IMR-90 (cell line): ENCODE measurements at regions not wholly inside any gene's neighbourhood (a gene's known extent, or its start where the extent isn't known, plus 50 kb on each side); places are given as distances from the start of the nearest gene placed in this dataset.

Experiments used
- ATAC-seq: fragments of 200-7000 bp; cut with Tn5 transposase; 2 replicates; pipeline ENCODE4 v1.9.1; 2020; ENCODE audit warnings: low read depth, mild to moderate bottlenecking, moderate library complexity
- BruUV-seq: library from RNA; stranded (reverse); fragments of 400-500 nt; replicated peaks from 2 replicates; lab custom pipeline; 2021; lab: Mats Ljungman, UMichigan
- CTCF ChIA-PET: fragments of 300-600 bp; formaldehyde crosslinking; extraction: SDS; loops from one replicate; lab custom pipeline; 2021; ENCODE audit warnings: antibody characterized with exemption; lab: Yijun Ruan, JAX
- POLR2A ChIA-PET: fragments of 300-600 bp; sonication (Branson Sonifier 250); formaldehyde crosslinking; loops from one replicate; lab custom pipeline; 2022; ENCODE audit warnings: antibody characterized with exemption; ENCODE audit not compliant: unreplicated experiment; lab: Charles Lee
- DNase-seq: peaks from one replicate; pipeline ENCODE4 v3.0.0; 2013
- H2AFZ ChIP-seq: replicated peaks from 2 replicates; pipeline ENCODE3; 2013; ENCODE audit warnings: low read length, mild to moderate bottlenecking; ENCODE audit not compliant: poor library complexity
- H2AK5ac ChIP-seq: 2 replicates; pipeline ENCODE4 v1.6.1; 2013; ENCODE audit warnings: low read depth, low read length, inconsistent platforms
- H2AK9ac ChIP-seq: replicated peaks from 2 replicates; pipeline ENCODE3; 2013; ENCODE audit warnings: mild to moderate bottlenecking, low read depth, low read length, moderate library complexity; ENCODE audit not compliant: poor library complexity
- H2BK120ac ChIP-seq: 2 replicates; pipeline ENCODE4 v1.6.1; 2013; ENCODE audit warnings: low read depth, low read length, inconsistent platforms
- H2BK15ac ChIP-seq: 3 replicates; pipeline ENCODE4 v1.6.1; 2013; ENCODE audit warnings: low read depth, low read length, inconsistent platforms
- H2BK20ac ChIP-seq: 2 replicates; pipeline ENCODE4 v1.6.1; 2013; ENCODE audit warnings: low read depth, mild to moderate bottlenecking, inconsistent platforms, low read length, moderate library complexity
- H2BK5ac ChIP-seq: 2 replicates; pipeline ENCODE4 v1.6.1; 2013; ENCODE audit warnings: mild to moderate bottlenecking, low read depth, low read length, inconsistent platforms; ENCODE audit not compliant: poor library complexity, severe bottlenecking
- H3K14ac ChIP-seq: replicated peaks from 2 replicates; pipeline ENCODE4 v1.6.1; 2013; ENCODE audit warnings: low read depth, low read length, inconsistent platforms
- H3K18ac ChIP-seq: 2 replicates; pipeline ENCODE4 v1.6.1; 2013; ENCODE audit warnings: low read depth, low read length, control low read depth
- H3K23ac ChIP-seq: 2 replicates; pipeline ENCODE4 v1.6.1; 2013; ENCODE audit warnings: low read depth, low read length, inconsistent platforms
- H3K27ac ChIP-seq: 2 replicates; pipeline ENCODE4 v1.5.1; 2013; ENCODE audit warnings: mild to moderate bottlenecking, control low read depth, low read length; ENCODE audit not compliant: insufficient read depth
- H3K27me3 ChIP-seq: 2 replicates; pipeline ENCODE4 v1.6.1; 2013; ENCODE audit warnings: low read length; ENCODE audit not compliant: control insufficient read depth, insufficient read depth
- H3K36me3 ChIP-seq: 2 replicates; pipeline ENCODE4 v1.6.1; 2013; ENCODE audit warnings: low read length, mixed read lengths; ENCODE audit not compliant: control insufficient read depth, insufficient read depth
- H3K4ac ChIP-seq: 2 replicates; pipeline ENCODE4 v1.6.1; 2013; ENCODE audit warnings: low read depth, low read length, inconsistent platforms
- H3K4me1 ChIP-seq: 2 replicates; pipeline ENCODE4 v1.6.1; 2013; ENCODE audit warnings: low read length, mixed read lengths; ENCODE audit not compliant: control insufficient read depth, insufficient read depth
- H3K4me2 ChIP-seq: 2 replicates; pipeline ENCODE4 v1.6.1; 2013; ENCODE audit warnings: low read depth, mild to moderate bottlenecking, control low read depth, low read length, moderate library complexity
- H3K4me3 ChIP-seq: 2 replicates; pipeline ENCODE4 v1.5.1; 2013; ENCODE audit warnings: low read depth, mild to moderate bottlenecking, control low read depth, low read length, moderate library complexity; ENCODE audit not compliant: insufficient read depth
- H3K56ac ChIP-seq: 2 replicates; pipeline ENCODE4 v1.6.1; 2013; ENCODE audit warnings: low read length, inconsistent platforms; ENCODE audit not compliant: insufficient read depth; ENCODE audit errors: extremely low read depth
- H3K79me1 ChIP-seq, 2 experiments: 2 replicates each; pipeline ENCODE4 v1.6.1; 2013; ENCODE audit warnings: low read length in 2 of 2, inconsistent platforms in 1 of 2, low read depth in 1 of 2
- H3K9ac ChIP-seq: 2 replicates; pipeline ENCODE4 v1.6.1; 2013; ENCODE audit warnings: low read depth, low read length, control low read depth
- H3K9me1 ChIP-seq: 2 replicates; pipeline ENCODE4 v1.6.1; 2013; ENCODE audit warnings: low read length, inconsistent platforms; ENCODE audit not compliant: insufficient read depth
- H3K9me3 ChIP-seq: 2 replicates; pipeline ENCODE4 v1.6.1; 2013; ENCODE audit warnings: low read length; ENCODE audit not compliant: control insufficient read depth, insufficient read depth
- H4K20me1 ChIP-seq: 2 replicates; pipeline ENCODE4 v1.6.1; 2013; ENCODE audit warnings: low read length, inconsistent platforms; ENCODE audit not compliant: insufficient read depth
- H4K5ac ChIP-seq: 2 replicates; pipeline ENCODE4 v1.6.1; 2013; ENCODE audit warnings: mild to moderate bottlenecking, low read depth, low read length, control low read depth
- H4K8ac ChIP-seq, 2 experiments: 2 replicates each; pipeline ENCODE4 v1.6.1; 2013; ENCODE audit warnings: low read depth in 2 of 2, low read length in 2 of 2, control low read depth in 1 of 2, inconsistent platforms in 1 of 2
- H4K91ac ChIP-seq: 2 replicates; pipeline ENCODE4 v1.6.1; 2013; ENCODE audit warnings: low read depth, low read length, inconsistent platforms; ENCODE audit not compliant: insufficient read depth
- BHLHE40 ChIP-seq: fragments of 150-350 bp; IDR thresholded peaks from 2 replicates; pipeline ENCODE4 v1.6.1; 2016; ENCODE audit warnings: mild to moderate bottlenecking, low read depth, low read length
- CEBPB ChIP-seq: IDR thresholded peaks from 2 replicates; pipeline ENCODE4 v1.6.1; 2012; ENCODE audit warnings: low read depth, low read length, improper control_type of control experiment
- CTCF ChIP-seq: conservative IDR thresholded peaks from 2 replicates; pipeline ENCODE4 v1.5.1; 2012; ENCODE audit warnings: mild to moderate bottlenecking, low read depth, low read length, improper control_type of control experiment
- FOS ChIP-seq: fragments of 150-350 bp; IDR thresholded peaks from 2 replicates; pipeline ENCODE4 v1.6.1; 2016; ENCODE audit warnings: low read depth, low read length
- NFE2L2 ChIP-seq: fragments of 150-350 bp; IDR thresholded peaks from 2 replicates; pipeline ENCODE4 v1.6.1; 2016; ENCODE audit warnings: low read depth, mild to moderate bottlenecking, low read length
- RAD21 ChIP-seq: IDR thresholded peaks from 2 replicates; pipeline ENCODE4 v1.6.1; 2012; ENCODE audit warnings: low read length, improper control_type of control experiment
- RFX5 ChIP-seq: IDR thresholded peaks from 2 replicates; pipeline ENCODE4 v1.8.0; 2012; ENCODE audit warnings: low read depth, mild to moderate bottlenecking, low read length, moderate library complexity
- WGBS, 2 experiments: methylation state at CpG; one replicate each; pipeline versions ENCODE4 v1.1.5 to v1.1.7; 2013; ENCODE audit warnings: missing lambda C conversion rate in 2 of 2; ENCODE audit not compliant: insufficient read length in 1 of 2; ENCODE audit errors: extremely low coverage in 2 of 2; 5-methylcytosine and 5-hydroxymethylcytosine counted together
- dilution Hi-C: fragments of 300-500 bp; cut with HindIII; formaldehyde crosslinking; loops from one replicate; pipeline ENCODE4 v1.14.3; 2018; ENCODE audit warnings: low sequenced_read_pairs; ENCODE audit not compliant: unreplicated experiment
- in situ Hi-C: fragments of 300-500 bp; cut with MboI; formaldehyde crosslinking; loops from 3 replicates; pipeline ENCODE4 v1.14.3; 2019; ENCODE audit warnings: low sequenced_read_pairs, inconsistent platforms, mixed read lengths
- intact Hi-C: fragments of 100-400 bp; cut with micrococcal nuclease; formaldehyde crosslinking; loops from 2 replicates; pipeline ENCODE4 v1.10.0; 2022

GRCh38 chr2:122021941-122022340 lies 266.5 kb downstream of the TSN start:
- no peak overlapping the region for H4K5ac ChIP-seq
- no peak overlapping the region for H3K14ac ChIP-seq
- no peak overlapping the region for H2AK5ac ChIP-seq
- H3K4me2 ChIP-seq = no peak overlapping the region
- H3K56ac ChIP-seq = no peak overlapping the region
- H3K9me3 ChIP-seq = no peaks in the 10 kb centered on the region
- no peak overlapping the region for H3K23ac ChIP-seq
- no peak overlapping the region for H2AFZ ChIP-seq
- no peak overlapping the region for H3K9ac ChIP-seq
- no peaks in the 10 kb centered on the region for H4K20me1 ChIP-seq
- intact Hi-C loops = no loop called here
- in situ Hi-C loops = no loop called here
- H2BK5ac ChIP-seq = no peak overlapping the region
- no peak overlapping the region for H3K4me3 ChIP-seq
- no peak overlapping the region for H3K18ac ChIP-seq
- WGBS, 2 experiments = no CpG with 5 or more reads among the region's 4 CpGs
- DNase-seq (no peak), ATAC-seq (no peak)
- peaks cover 8% of the 10 kb centered on the region for H3K27me3 ChIP-seq
- no peak overlapping the region for H3K4ac ChIP-seq
- POLR2A ChIA-PET = no interaction called here
- no peaks in the 10 kb centered on the region for H3K79me1 ChIP-seq
- no peak overlapping the region for H3K27ac ChIP-seq
- BruUV-seq = no TSS peak
- H2AK9ac ChIP-seq = no peak overlapping the region
- H4K91ac ChIP-seq = no peak overlapping the region
- H3K4me1 ChIP-seq = no peaks in the 10 kb centered on the region
- no peaks in the 10 kb centered on the region for H3K9me1 ChIP-seq
- no peak for TF ChIP-seq CTCF
- no peak for TF ChIP-seq CEBPB
- no peak for TF ChIP-seq NFE2L2
- no peak for TF ChIP-seq RFX5
- no peak for TF ChIP-seq BHLHE40
- TF ChIP-seq RAD21 = no peak
- no peak for TF ChIP-seq FOS
- H4K8ac ChIP-seq = no peak overlapping the region
- CTCF ChIA-PET = interaction anchor here (0.7 kb wide), 1 partner anchor 995 kb away, joined by 3 read pairs; no protein-coding TSS in a partner anchor
- no peak overlapping the region for H2BK20ac ChIP-seq
- no peaks in the 10 kb centered on the region for H3K36me3 ChIP-seq
- no peak overlapping the region for H2BK120ac ChIP-seq
- no peak overlapping the region for H2BK15ac ChIP-seq
- dilution Hi-C loops = no loop called here
